HepG2 (cell line): ENCODE measurements at regions not wholly inside any gene's neighbourhood (a gene's known extent, or its start where the extent isn't known, plus 50 kb on each side); places are given as distances from the start of the nearest gene placed in this dataset.

Experiments
- ARNT2 ChIP-seq: sonication (generic); formaldehyde crosslinking; IDR thresholded peaks from 2 replicates; pipeline ENCODE4 v1.8.0; 2022; ENCODE audit warnings: mild to moderate bottlenecking, low read depth, missing genetic modification reagents, moderate library complexity
- BCL6 ChIP-seq: IDR thresholded peaks from 2 replicates; pipeline ENCODE4 v1.6.1; 2016; ENCODE audit warnings: missing genetic modification reagents, missing compliant biosample characterization
- CHCHD3 ChIP-seq: sonication (generic); formaldehyde crosslinking; IDR thresholded peaks from 2 replicates; pipeline ENCODE4 v1.8.0; 2022; ENCODE audit warnings: mild to moderate bottlenecking, missing genetic modification reagents, moderate library complexity
- EZH2 ChIP-seq: conservative IDR thresholded peaks from 2 replicates; pipeline ENCODE4 v1.6.1; 2012; ENCODE audit warnings: mild to moderate bottlenecking, low read depth, low read length, moderate library complexity
- GMEB1 ChIP-seq: sonication (generic); formaldehyde crosslinking; IDR thresholded peaks from 2 replicates; pipeline ENCODE4 v1.5.1; 2020; ENCODE audit warnings: missing genetic modification reagents, mild to moderate bottlenecking, borderline replicate concordance
- KDM4B ChIP-seq: sonication (generic); formaldehyde crosslinking; IDR thresholded peaks from 2 replicates; pipeline ENCODE4 v1.4.0; 2020; ENCODE audit warnings: missing genetic modification reagents
- NFIC ChIP-seq: IDR thresholded peaks from 2 replicates; pipeline ENCODE4 v1.6.1; 2012; ENCODE audit warnings: mild to moderate bottlenecking, low read length, inconsistent platforms
- RAD51 ChIP-seq: fragments of 450-650 bp; IDR thresholded peaks from 2 replicates; pipeline ENCODE4 v1.6.1; 2016; ENCODE audit warnings: borderline replicate concordance
- SMAD9 ChIP-seq: sonication (generic); formaldehyde crosslinking; IDR thresholded peaks from 2 replicates; pipeline ENCODE4 v1.5.1; 2020; ENCODE audit warnings: mild to moderate bottlenecking, missing genetic modification reagents
- SNAPC2 ChIP-seq: sonication (generic); formaldehyde crosslinking; IDR thresholded peaks from 2 replicates; pipeline ENCODE4 v1.8.1; 2022; ENCODE audit warnings: mild to moderate bottlenecking, missing genetic modification reagents
- ZBTB44 ChIP-seq: sonication (generic); formaldehyde crosslinking; IDR thresholded peaks from 2 replicates; pipeline ENCODE4 v1.4.0; 2020; ENCODE audit warnings: missing genetic modification reagents
- ZNF33A ChIP-seq: sonication (generic); formaldehyde crosslinking; IDR thresholded peaks from 2 replicates; pipeline ENCODE4 v1.5.1; 2020; ENCODE audit warnings: missing genetic modification reagents, mild to moderate bottlenecking, moderate library complexity, borderline replicate concordance
- ZNF597 ChIP-seq: sonication (generic); formaldehyde crosslinking; IDR thresholded peaks from 2 replicates; pipeline ENCODE4 v1.5.0; 2020; ENCODE audit warnings: missing genetic modification reagents
- ZNF605 ChIP-seq: sonication (generic); formaldehyde crosslinking; IDR thresholded peaks from 2 replicates; pipeline ENCODE4 v1.8.0; 2022; ENCODE audit warnings: mild to moderate bottlenecking, missing genetic modification reagents
- ZNF770 ChIP-seq: sonication (generic); formaldehyde crosslinking; IDR thresholded peaks from 2 replicates; pipeline ENCODE4 v1.5.0; 2020; ENCODE audit warnings: mild to moderate bottlenecking, missing genetic modification reagents
- TF ChIP-seq, protein P1 (sequence below): sonication (generic); formaldehyde crosslinking; IDR thresholded peaks from 2 replicates; pipeline ENCODE4 v1.4.0; 2020; ENCODE audit warnings: mild to moderate bottlenecking, missing genetic modification reagents
- TF ChIP-seq, protein P2 (sequence below): sonication (generic); formaldehyde crosslinking; IDR thresholded peaks from 2 replicates; pipeline ENCODE4 v1.8.0; 2022; ENCODE audit warnings: mild to moderate bottlenecking, missing genetic modification reagents; ENCODE audit not compliant: insufficient replicate concordance
- TF ChIP-seq, protein P3 (sequence below): sonication (generic); formaldehyde crosslinking; IDR thresholded peaks from 2 replicates; pipeline ENCODE4 v1.4.0; 2020; ENCODE audit warnings: missing genetic modification reagents

GRCh38 chr2:190136259-190136658 lies 73.7 kb upstream of the MSTN start (continued):
- TF ChIP-seq GMEB1 (no peak), ZBTB44 (CRISPR knock-in tag) (no peak), ZNF597 (no peak), SNAPC2 (CRISPR knock-in tag) (0 out of 2 replicates have a peak, but pooled peaks have one; percentile 26), RAD51 (no peak), KDM4B (CRISPR knock-in tag) (no peak), CHCHD3 (CRISPR knock-in tag) (no peak), ZNF33A (CRISPR knock-in tag) (no peak), BCL6 (CRISPR knock-in tag) (no peak), ARNT2 (CRISPR knock-in tag) (no peak), NFIC (no peak), ZNF605 (CRISPR knock-in tag) (no peak), ZNF770 (CRISPR knock-in tag) (no peak), SMAD9 (no peak), EZH2 (no peak)
- TF ChIP-seq, protein P1, sequence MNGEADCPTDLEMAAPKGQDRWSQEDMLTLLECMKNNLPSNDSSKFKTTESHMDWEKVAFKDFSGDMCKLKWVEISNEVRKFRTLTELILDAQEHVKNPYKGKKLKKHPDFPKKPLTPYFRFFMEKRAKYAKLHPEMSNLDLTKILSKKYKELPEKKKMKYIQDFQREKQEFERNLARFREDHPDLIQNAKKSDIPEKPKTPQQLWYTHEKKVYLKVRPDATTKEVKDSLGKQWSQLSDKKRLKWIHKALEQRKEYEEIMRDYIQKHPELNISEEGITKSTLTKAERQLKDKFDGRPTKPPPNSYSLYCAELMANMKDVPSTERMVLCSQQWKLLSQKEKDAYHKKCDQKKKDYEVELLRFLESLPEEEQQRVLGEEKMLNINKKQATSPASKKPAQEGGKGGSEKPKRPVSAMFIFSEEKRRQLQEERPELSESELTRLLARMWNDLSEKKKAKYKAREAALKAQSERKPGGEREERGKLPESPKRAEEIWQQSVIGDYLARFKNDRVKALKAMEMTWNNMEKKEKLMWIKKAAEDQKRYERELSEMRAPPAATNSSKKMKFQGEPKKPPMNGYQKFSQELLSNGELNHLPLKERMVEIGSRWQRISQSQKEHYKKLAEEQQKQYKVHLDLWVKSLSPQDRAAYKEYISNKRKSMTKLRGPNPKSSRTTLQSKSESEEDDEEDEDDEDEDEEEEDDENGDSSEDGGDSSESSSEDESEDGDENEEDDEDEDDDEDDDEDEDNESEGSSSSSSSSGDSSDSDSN (CRISPR knock-in tag) = no peak
- TF ChIP-seq, protein P2, sequence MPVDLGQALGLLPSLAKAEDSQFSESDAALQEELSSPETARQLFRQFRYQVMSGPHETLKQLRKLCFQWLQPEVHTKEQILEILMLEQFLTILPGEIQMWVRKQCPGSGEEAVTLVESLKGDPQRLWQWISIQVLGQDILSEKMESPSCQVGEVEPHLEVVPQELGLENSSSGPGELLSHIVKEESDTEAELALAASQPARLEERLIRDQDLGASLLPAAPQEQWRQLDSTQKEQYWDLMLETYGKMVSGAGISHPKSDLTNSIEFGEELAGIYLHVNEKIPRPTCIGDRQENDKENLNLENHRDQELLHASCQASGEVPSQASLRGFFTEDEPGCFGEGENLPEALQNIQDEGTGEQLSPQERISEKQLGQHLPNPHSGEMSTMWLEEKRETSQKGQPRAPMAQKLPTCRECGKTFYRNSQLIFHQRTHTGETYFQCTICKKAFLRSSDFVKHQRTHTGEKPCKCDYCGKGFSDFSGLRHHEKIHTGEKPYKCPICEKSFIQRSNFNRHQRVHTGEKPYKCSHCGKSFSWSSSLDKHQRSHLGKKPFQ (CRISPR knock-in tag) = no peak
- TF ChIP-seq, protein P3, sequence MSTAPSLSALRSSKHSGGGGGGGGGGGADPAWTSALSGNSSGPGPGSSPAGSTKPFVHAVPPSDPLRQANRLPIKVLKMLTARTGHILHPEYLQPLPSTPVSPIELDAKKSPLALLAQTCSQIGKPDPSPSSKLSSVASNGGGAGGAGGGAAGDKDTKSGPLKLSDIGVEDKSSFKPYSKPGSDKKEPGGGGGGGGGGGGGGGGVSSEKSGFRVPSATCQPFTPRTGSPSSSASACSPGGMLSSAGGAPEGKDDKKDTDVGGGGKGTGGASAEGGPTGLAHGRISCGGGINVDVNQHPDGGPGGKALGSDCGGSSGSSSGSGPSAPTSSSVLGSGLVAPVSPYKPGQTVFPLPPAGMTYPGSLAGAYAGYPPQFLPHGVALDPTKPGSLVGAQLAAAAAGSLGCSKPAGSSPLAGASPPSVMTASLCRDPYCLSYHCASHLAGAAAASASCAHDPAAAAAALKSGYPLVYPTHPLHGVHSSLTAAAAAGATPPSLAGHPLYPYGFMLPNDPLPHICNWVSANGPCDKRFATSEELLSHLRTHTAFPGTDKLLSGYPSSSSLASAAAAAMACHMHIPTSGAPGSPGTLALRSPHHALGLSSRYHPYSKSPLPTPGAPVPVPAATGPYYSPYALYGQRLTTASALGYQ (CRISPR knock-in tag) = no peak
